HCT116 (cell line): ENCODE measurements at regions not wholly inside any gene's neighbourhood (a gene's known extent, or its start where the extent isn't known, plus 50 kb on each side); places are given as distances from the start of the nearest gene placed in this dataset.

Source experiments
- ATAC-seq: fragments of 200-7000 bp; cut with Tn5 transposase; 2 replicates; pipeline ENCODE4 v1.9.1; 2020; ENCODE audit warnings: mild to moderate bottlenecking, moderate library complexity
- BruUV-seq: library from RNA; stranded (reverse); fragments of 400-500 nt; replicated peaks from 2 replicates; lab custom pipeline; 2021; lab: Mats Ljungman, UMichigan
- CTCF ChIA-PET: fragments of 300-600 bp; sonication (Branson Sonifier 250); formaldehyde crosslinking; loops from one replicate; lab custom pipeline; 2021; ENCODE audit warnings: antibody characterized with exemption; lab: Charles Lee
- POLR2A ChIA-PET: fragments of 300-600, 350-600 bp; sonication (Branson Sonifier 250); formaldehyde crosslinking; loops from one replicate; lab custom pipeline; 2021; ENCODE audit warnings: antibody characterized with exemption; lab: Charles Lee
- RAD21 ChIA-PET, 2 experiments: fragments of 300-600 bp; sonication (Branson Sonifier 250); formaldehyde crosslinking; loops; one replicate each; lab custom pipeline; 2023; ENCODE audit warnings: low total read pairs in 2 of 2; ENCODE audit not compliant: uncharacterized antibody in 2 of 2, unreplicated experiment in 2 of 2, low non-redundant PET in 1 of 2; lab: Charles Lee
- DNase-seq: peaks from one replicate; pipeline ENCODE4 v3.0.0-alpha.2; 2010; ENCODE audit warnings: low read depth, low spot score
- H2AFZ ChIP-seq: fragments of 200-600 bp; shearing (Covaris generic), sonication (generic); 2 replicates; pipeline ENCODE4 v1.6.1; 2017; ENCODE audit warnings: low read depth, mixed run types, mixed read lengths, antibody characterized with exemption, low read length; ENCODE audit not compliant: poor library complexity, severe bottlenecking
- H3K27ac ChIP-seq: 2 replicates; pipeline ENCODE4 v1.5.1; 2012; ENCODE audit warnings: low read depth, low read length
- H3K27me3 ChIP-seq: fragments of 200-600 bp; sonication (generic); 2 replicates; pipeline ENCODE4 v1.6.1; 2016; ENCODE audit warnings: mixed run types, low read length, mixed read lengths; ENCODE audit not compliant: insufficient read depth
- H3K36me3 ChIP-seq, 2 experiments: fragments of 200-500 bp in 1 of 2; fragments of 200-600 bp in 1 of 2; sonication (Bioruptor generic) in 1 of 2; sonication (generic) in 1 of 2; 2 replicates each; pipeline versions ENCODE4 v1.5.1 to v1.6.1; 2014 to 2016; ENCODE audit warnings: low read length in 2 of 2, inconsistent platforms in 1 of 2, mixed read lengths in 1 of 2, mixed run types in 1 of 2; ENCODE audit not compliant: insufficient read depth in 2 of 2, control insufficient read depth in 1 of 2
- H3K4me1 ChIP-seq, 2 experiments: fragments of 200-600 bp in 1 of 2; sonication (generic) in 1 of 2; 2 replicates each; pipeline versions ENCODE4 v1.5.1 to v1.6.1; 2012 to 2017; ENCODE audit warnings: low read length in 2 of 2, inconsistent platforms in 1 of 2, mild to moderate bottlenecking in 1 of 2, mixed read lengths in 1 of 2, mixed run types in 1 of 2, moderate library complexity in 1 of 2; ENCODE audit not compliant: insufficient read depth in 2 of 2, control insufficient read depth in 1 of 2
- H3K4me2 ChIP-seq: fragments of 200-600 bp; sonication (generic); 2 replicates; pipeline ENCODE4 v1.6.1; 2017; ENCODE audit warnings: mixed run types, low read length, mixed read lengths
- H3K4me3 ChIP-seq, 2 experiments: fragments of 200-600 bp in 1 of 2; sonication (generic) in 1 of 2; replicated peaks in 1 of 2; 2 replicates each; pipeline ENCODE4 v1.5.1; 2011 to 2016; ENCODE audit warnings: low read length in 2 of 2, control low read depth in 1 of 2, low read depth in 1 of 2, mild to moderate bottlenecking in 1 of 2, mixed read lengths in 1 of 2, mixed run types in 1 of 2
- H3K79me2 ChIP-seq: fragments of 200-600 bp; sonication (generic); 2 replicates; pipeline ENCODE4 v1.6.1; 2017; ENCODE audit warnings: mild to moderate bottlenecking, mixed run types, low read length, moderate library complexity, mixed read lengths; ENCODE audit not compliant: insufficient read depth
- H3K9ac ChIP-seq: fragments of 200-600 bp; sonication (generic); 2 replicates; pipeline ENCODE4 v1.6.1; 2016; ENCODE audit warnings: low read length, mixed read lengths
- H3K9me2 ChIP-seq: fragments of 200-600 bp; sonication (generic), shearing (Covaris generic); 2 replicates; pipeline ENCODE4 v1.6.1; 2017; ENCODE audit warnings: mixed run types, mild to moderate bottlenecking, moderate library complexity; ENCODE audit not compliant: insufficient read depth
- H3K9me3 ChIP-seq, 2 experiments: fragments of 200-500 bp in 1 of 2; fragments of 200-600 bp in 1 of 2; sonication (Bioruptor generic) in 1 of 2; sonication (generic) in 1 of 2; 2 replicates each; pipeline ENCODE4 v1.6.1; 2014 to 2017; ENCODE audit warnings: low read length in 2 of 2, mixed read lengths in 2 of 2, inconsistent platforms in 1 of 2, low read depth in 1 of 2, mild to moderate bottlenecking in 1 of 2, mixed run types in 1 of 2, moderate library complexity in 1 of 2; ENCODE audit not compliant: control insufficient read depth in 1 of 2, insufficient read depth in 1 of 2
- H4K20me1 ChIP-seq: fragments of 200-600 bp; sonication (generic), shearing (Covaris generic); 2 replicates; pipeline ENCODE4 v1.6.1; 2017; ENCODE audit warnings: mixed run types, mild to moderate bottlenecking, moderate library complexity; ENCODE audit not compliant: insufficient read depth
- CEBPB ChIP-seq: IDR thresholded peaks from 2 replicates; pipeline ENCODE4 v1.6.1; 2012; ENCODE audit warnings: low read depth
- EGR1 ChIP-seq: IDR thresholded peaks from 2 replicates; pipeline ENCODE4 v1.6.1; 2012; ENCODE audit warnings: low read depth
- EZH2 ChIP-seq: fragments of 200-600 bp; sonication (generic); IDR thresholded peaks from 2 replicates; pipeline ENCODE4 v1.6.1; 2017; ENCODE audit warnings: antibody characterized with exemption, mixed run types
- POLR2A ChIP-seq: IDR thresholded peaks from 2 replicates; pipeline ENCODE4 v1.7.0; 2011; ENCODE audit warnings: borderline replicate concordance; ENCODE audit not compliant: insufficient read depth, insufficient read length; ENCODE audit errors: extremely low read depth
- POLR2AphosphoS5 ChIP-seq: IDR thresholded peaks from 2 replicates; pipeline ENCODE4 v1.6.1; 2011; ENCODE audit warnings: mild to moderate bottlenecking, low read depth, low read length, moderate library complexity
- RAD21 ChIP-seq: IDR thresholded peaks from 2 replicates; pipeline ENCODE4 v1.6.1; 2012; ENCODE audit warnings: low read depth, mild to moderate bottlenecking
- SRF ChIP-seq: IDR thresholded peaks from 2 replicates; pipeline ENCODE4 v1.6.1; 2012; ENCODE audit warnings: low read depth
- ZFX ChIP-seq: fragments of 450-650 bp; IDR thresholded peaks from 2 replicates; pipeline ENCODE4 v1.6.1; 2017
- intact Hi-C: fragments of 100-400 bp; cut with micrococcal nuclease; formaldehyde crosslinking; loops from 2 replicates; pipeline ENCODE4 v1.10.0; 2022
- TF ChIP-seq, protein P1 (sequence below): IDR thresholded peaks from 2 replicates; pipeline ENCODE4 v1.6.1; 2011; ENCODE audit warnings: mild to moderate bottlenecking, low read length, moderate library complexity; ENCODE audit not compliant: insufficient replicate concordance; ENCODE audit errors: extremely low read depth
- TF ChIP-seq, protein P2 (sequence below): IDR thresholded peaks from 2 replicates; pipeline ENCODE4 v1.6.1; 2012; ENCODE audit warnings: low read depth
- TF ChIP-seq, protein P3 (sequence below), 3 experiments: fragments of 200-600 bp in 1 of 3; sonication (generic) in 1 of 3; IDR thresholded peaks in 2 of 3; conservative IDR thresholded peaks in 1 of 3; 2 replicates each; pipeline ENCODE4 v1.5.1; 2012 to 2017; ENCODE audit warnings: low read depth in 2 of 3, low read length in 2 of 3, antibody characterized with exemption in 1 of 3, borderline replicate concordance in 1 of 3, control low read depth in 1 of 3, mild to moderate bottlenecking in 1 of 3, mixed read lengths in 1 of 3, mixed run types in 1 of 3, moderate library complexity in 1 of 3; ENCODE audit not compliant: insufficient read depth in 1 of 3

DNA sequence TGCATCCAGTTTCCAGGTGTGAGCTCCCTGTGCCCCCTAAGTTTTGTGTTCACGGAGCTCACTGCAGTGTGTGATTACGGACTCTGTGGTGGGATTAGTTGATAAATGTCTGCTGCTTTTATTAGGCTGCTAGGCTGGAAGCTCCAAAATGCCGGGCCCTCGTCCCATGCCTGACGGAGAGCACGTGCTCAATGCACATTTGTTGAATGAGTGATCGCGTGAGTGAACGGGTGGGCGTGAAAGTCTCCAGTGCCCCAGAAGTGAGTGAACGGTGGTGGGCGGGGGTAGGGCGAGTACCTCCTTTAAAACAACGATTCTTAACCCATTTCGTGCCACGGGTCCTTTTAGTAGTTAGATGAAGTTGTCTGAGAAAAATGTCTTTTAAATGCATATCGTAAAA is 175.5 kb downstream of the AACS start:
- POLR2A ChIA-PET, result no interaction called here
- Histone ChIP-seq H3K9ac (no peak overlapping the region), H3K79me2 (no peaks in the 10 kb centered on the region)

DNA sequence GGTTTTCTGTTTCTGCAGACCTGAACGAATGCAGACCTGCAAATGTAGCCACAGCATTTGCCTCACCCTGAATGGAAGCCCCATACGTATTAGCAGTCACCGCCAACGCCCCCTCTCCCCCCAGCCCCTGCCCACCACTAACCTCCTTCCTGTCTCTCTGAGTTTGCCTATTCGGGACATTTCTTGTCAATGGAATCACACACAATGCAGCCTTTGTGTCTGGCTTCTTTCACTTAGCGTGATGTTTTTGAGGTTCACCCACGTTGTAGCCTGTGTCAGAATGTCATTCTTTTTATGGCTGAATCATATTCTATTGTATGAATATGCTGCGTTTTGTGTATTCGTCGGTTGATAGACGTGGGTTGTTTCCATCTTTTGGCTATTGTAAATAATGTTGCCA is 178.6 kb downstream of the AACS start:
- POLR2A ChIA-PET, result no interaction called here
- H3K9me2 ChIP-seq, result no peaks in the 10 kb centered on the region
- CTCF ChIA-PET, result no interaction called here
- DNase-seq, result no peak
- no TSS peak for BruUV-seq
- no peaks in the 10 kb centered on the region for H3K9me3 ChIP-seq
- intact Hi-C loops, result no loop called here
- H3K9ac ChIP-seq, result no peak overlapping the region
- H2AFZ ChIP-seq, result no peak overlapping the region
- no peak overlapping the region for H3K4me3 ChIP-seq
- H4K20me1 ChIP-seq, result no peaks in the 10 kb centered on the region
- no peak overlapping the region for H3K27ac ChIP-seq
- H3K4me2 ChIP-seq, result no peak overlapping the region
- ATAC-seq, result no peak
- no peaks in the 10 kb centered on the region for H3K79me2 ChIP-seq
- H3K36me3 ChIP-seq, result no peaks in the 10 kb centered on the region
- H3K4me1 ChIP-seq, result no peaks in the 10 kb centered on the region
- H3K27me3 ChIP-seq, result peaks cover 54% of the 10 kb centered on the region
- RAD21 ChIA-PET, result no interaction called here
- TF ChIP-seq EZH2, result no peak
- TF ChIP-seq POLR2AphosphoS5, result no peak
- TF ChIP-seq RAD21, result no peak
- TF ChIP-seq EGR1, result no peak
- TF ChIP-seq, protein P1, sequence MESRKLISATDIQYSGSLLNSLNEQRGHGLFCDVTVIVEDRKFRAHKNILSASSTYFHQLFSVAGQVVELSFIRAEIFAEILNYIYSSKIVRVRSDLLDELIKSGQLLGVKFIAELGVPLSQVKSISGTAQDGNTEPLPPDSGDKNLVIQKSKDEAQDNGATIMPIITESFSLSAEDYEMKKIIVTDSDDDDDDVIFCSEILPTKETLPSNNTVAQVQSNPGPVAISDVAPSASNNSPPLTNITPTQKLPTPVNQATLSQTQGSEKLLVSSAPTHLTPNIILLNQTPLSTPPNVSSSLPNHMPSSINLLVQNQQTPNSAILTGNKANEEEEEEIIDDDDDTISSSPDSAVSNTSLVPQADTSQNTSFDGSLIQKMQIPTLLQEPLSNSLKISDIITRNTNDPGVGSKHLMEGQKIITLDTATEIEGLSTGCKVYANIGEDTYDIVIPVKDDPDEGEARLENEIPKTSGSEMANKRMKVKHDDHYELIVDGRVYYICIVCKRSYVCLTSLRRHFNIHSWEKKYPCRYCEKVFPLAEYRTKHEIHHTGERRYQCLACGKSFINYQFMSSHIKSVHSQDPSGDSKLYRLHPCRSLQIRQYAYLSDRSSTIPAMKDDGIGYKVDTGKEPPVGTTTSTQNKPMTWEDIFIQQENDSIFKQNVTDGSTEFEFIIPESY, result no peak
- no peak for TF ChIP-seq POLR2A
- TF ChIP-seq, protein P2, sequence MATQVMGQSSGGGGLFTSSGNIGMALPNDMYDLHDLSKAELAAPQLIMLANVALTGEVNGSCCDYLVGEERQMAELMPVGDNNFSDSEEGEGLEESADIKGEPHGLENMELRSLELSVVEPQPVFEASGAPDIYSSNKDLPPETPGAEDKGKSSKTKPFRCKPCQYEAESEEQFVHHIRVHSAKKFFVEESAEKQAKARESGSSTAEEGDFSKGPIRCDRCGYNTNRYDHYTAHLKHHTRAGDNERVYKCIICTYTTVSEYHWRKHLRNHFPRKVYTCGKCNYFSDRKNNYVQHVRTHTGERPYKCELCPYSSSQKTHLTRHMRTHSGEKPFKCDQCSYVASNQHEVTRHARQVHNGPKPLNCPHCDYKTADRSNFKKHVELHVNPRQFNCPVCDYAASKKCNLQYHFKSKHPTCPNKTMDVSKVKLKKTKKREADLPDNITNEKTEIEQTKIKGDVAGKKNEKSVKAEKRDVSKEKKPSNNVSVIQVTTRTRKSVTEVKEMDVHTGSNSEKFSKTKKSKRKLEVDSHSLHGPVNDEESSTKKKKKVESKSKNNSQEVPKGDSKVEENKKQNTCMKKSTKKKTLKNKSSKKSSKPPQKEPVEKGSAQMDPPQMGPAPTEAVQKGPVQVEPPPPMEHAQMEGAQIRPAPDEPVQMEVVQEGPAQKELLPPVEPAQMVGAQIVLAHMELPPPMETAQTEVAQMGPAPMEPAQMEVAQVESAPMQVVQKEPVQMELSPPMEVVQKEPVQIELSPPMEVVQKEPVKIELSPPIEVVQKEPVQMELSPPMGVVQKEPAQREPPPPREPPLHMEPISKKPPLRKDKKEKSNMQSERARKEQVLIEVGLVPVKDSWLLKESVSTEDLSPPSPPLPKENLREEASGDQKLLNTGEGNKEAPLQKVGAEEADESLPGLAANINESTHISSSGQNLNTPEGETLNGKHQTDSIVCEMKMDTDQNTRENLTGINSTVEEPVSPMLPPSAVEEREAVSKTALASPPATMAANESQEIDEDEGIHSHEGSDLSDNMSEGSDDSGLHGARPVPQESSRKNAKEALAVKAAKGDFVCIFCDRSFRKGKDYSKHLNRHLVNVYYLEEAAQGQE, result no peak
- no peak for TF ChIP-seq CEBPB
- no peak for TF ChIP-seq ZFX

More for the DNA sequence above, 175.5 kb downstream of the AACS start:
- Histone ChIP-seq H3K4me3 (no peak overlapping the region), H3K9me2 (no peaks in the 10 kb centered on the region), H3K27me3 (peaks cover 32% of the 10 kb centered on the region), H3K4me1 (no peaks in the 10 kb centered on the region), H3K27ac (no peak overlapping the region), H3K4me2 (no peak overlapping the region), H3K36me3 (no peaks in the 10 kb centered on the region), H3K9me3 (no peaks in the 10 kb centered on the region), H4K20me1 (no peaks in the 10 kb centered on the region), H2AFZ (no peak overlapping the region)
- TF ChIP-seq, protein P3, sequence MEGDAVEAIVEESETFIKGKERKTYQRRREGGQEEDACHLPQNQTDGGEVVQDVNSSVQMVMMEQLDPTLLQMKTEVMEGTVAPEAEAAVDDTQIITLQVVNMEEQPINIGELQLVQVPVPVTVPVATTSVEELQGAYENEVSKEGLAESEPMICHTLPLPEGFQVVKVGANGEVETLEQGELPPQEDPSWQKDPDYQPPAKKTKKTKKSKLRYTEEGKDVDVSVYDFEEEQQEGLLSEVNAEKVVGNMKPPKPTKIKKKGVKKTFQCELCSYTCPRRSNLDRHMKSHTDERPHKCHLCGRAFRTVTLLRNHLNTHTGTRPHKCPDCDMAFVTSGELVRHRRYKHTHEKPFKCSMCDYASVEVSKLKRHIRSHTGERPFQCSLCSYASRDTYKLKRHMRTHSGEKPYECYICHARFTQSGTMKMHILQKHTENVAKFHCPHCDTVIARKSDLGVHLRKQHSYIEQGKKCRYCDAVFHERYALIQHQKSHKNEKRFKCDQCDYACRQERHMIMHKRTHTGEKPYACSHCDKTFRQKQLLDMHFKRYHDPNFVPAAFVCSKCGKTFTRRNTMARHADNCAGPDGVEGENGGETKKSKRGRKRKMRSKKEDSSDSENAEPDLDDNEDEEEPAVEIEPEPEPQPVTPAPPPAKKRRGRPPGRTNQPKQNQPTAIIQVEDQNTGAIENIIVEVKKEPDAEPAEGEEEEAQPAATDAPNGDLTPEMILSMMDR (IDR thresholded peaks at IDR 0.05 in 2 of 3, conservative IDR thresholded peaks at IDR 0.05 in 1 of 3; ENCODE audit: borderline replicate concordance in 1 of 3, insufficient read depth in 1 of 3, low read depth in 2 of 3, low read length in 2 of 3), result no peak
- TF ChIP-seq EGR1 (no peak), SRF (no peak)
- ChIA-PET RAD21 (no interaction called here), CTCF (no interaction called here)
- intact Hi-C loops, result no loop called here
- ATAC-seq (no peak), DNase-seq (no peak)
- BruUV-seq, result no TSS peak
